Common myeloid progenitor, CD34-positive (primary cell): ENCODE measurements at regions not wholly inside any gene's neighbourhood (a gene's known extent, or its start where the extent isn't known, plus 50 kb on each side); places are given as distances from the start of the nearest gene placed in this dataset.

ENCODE experiments used
- CTCF ChIA-PET: fragments of 350-600 bp; sonication (Branson Sonifier 250); formaldehyde crosslinking; loops from one replicate; lab custom pipeline; 2021; ENCODE audit warnings: antibody characterized with exemption; lab: Charles Lee
- POLR2A ChIA-PET: fragments of 350-600 bp; sonication (Branson Sonifier 250); formaldehyde crosslinking; loops from one replicate; lab custom pipeline; 2021; ENCODE audit warnings: antibody characterized with exemption; lab: Charles Lee
- DNase-seq, 3 donors: peaks; one replicate each; pipeline versions ENCODE4 v3.0.0 to v3.0.0-alpha.2; 2013
- H3K27ac ChIP-seq, 2 experiments: 1 replicate in 1 of 2; 2 replicates in 1 of 2; pipeline ENCODE4 v1.7.0; 2013; ENCODE audit warnings: inconsistent platforms in 2 of 2, low read length in 2 of 2, mild to moderate bottlenecking in 2 of 2, low read depth in 1 of 2, moderate library complexity in 1 of 2; ENCODE audit not compliant: severe bottlenecking in 2 of 2, insufficient read depth in 1 of 2, poor library complexity in 1 of 2
- H3K27me3 ChIP-seq, 5 experiments: replicated peaks in 2 of 5; 1 replicate in 3 of 5; 2 replicates in 2 of 5; pipeline versions ENCODE4 v1.6.1 to v1.7.0; 2013; ENCODE audit warnings: low read length in 4 of 5, mild to moderate bottlenecking in 2 of 5, moderate library complexity in 2 of 5, inconsistent platforms in 1 of 5; ENCODE audit not compliant: insufficient read depth in 5 of 5, control insufficient read depth in 4 of 5
- H3K36me3 ChIP-seq, 4 experiments: 1 replicate in 2 of 4; 2 replicates in 2 of 4; pipeline versions ENCODE4 v1.6.1 to v1.7.0; 2013; ENCODE audit warnings: low read length in 3 of 4, control low read depth in 1 of 4, mild to moderate bottlenecking in 1 of 4; ENCODE audit not compliant: control insufficient read depth in 4 of 4, insufficient read depth in 4 of 4
- H3K4me1 ChIP-seq, 4 experiments: 1 replicate in 3 of 4; 2 replicates in 1 of 4; pipeline versions ENCODE4 v1.6.1 to v1.7.1; 2013; ENCODE audit warnings: low read length in 3 of 4, mild to moderate bottlenecking in 3 of 4, control low read depth in 1 of 4, inconsistent platforms in 1 of 4, moderate library complexity in 1 of 4; ENCODE audit not compliant: control insufficient read depth in 4 of 4, insufficient read depth in 4 of 4; ENCODE audit errors: control extremely low read depth in 1 of 4
- H3K4me3 ChIP-seq, 7 experiments: 1 replicate in 4 of 7; 2 replicates in 3 of 7; pipeline versions ENCODE4 v1.5.1 to v1.7.0; 2013; ENCODE audit warnings: mild to moderate bottlenecking in 7 of 7, low read length in 6 of 7, moderate library complexity in 6 of 7, inconsistent platforms in 2 of 7, low read depth in 2 of 7, control low read depth in 1 of 7; ENCODE audit not compliant: insufficient read depth in 4 of 7, control insufficient read depth in 1 of 7; ENCODE audit errors: extremely low read depth in 1 of 7
- H3K9me3 ChIP-seq, 5 experiments: 1 replicate in 4 of 5; 2 replicates in 1 of 5; pipeline versions ENCODE4 v1.6.1 to v1.7.1; 2013; ENCODE audit warnings: low read length in 4 of 5, mild to moderate bottlenecking in 2 of 5, inconsistent platforms in 1 of 5, low read depth in 1 of 5, moderate library complexity in 1 of 5; ENCODE audit not compliant: control insufficient read depth in 4 of 5, insufficient read depth in 2 of 5; ENCODE audit errors: control extremely low read depth in 1 of 5
- WGBS: methylation state at CpG from one replicate; pipeline ENCODE4 v1.1.5; 2013; ENCODE audit not compliant: insufficient coverage; 5-methylcytosine and 5-hydroxymethylcytosine counted together

GRCh38 chr12:81866081-81866480 lies 106.9 kb upstream of the PPFIA2 start:
- POLR2A ChIA-PET: no interaction called here
- H3K4me3 ChIP-seq: no peak overlapping the region
- CTCF ChIA-PET: interaction anchor here (0.9 kb wide), 1 partner anchor 44 kb away, joined by 3 read pairs; no protein-coding TSS in a partner anchor
- H3K27me3 ChIP-seq: peaks cover 0 to 11% (median 0%) of the 10 kb centered on the region in 5 experiments
- H3K9me3 ChIP-seq: no peaks in the 10 kb centered on the region
- DNase-seq: no peak
- no peak overlapping the region for H3K27ac ChIP-seq
- 100% methylated on average over 1 of the region's 1 CpG for WGBS
- H3K36me3 ChIP-seq: no peaks in the 10 kb centered on the region
- H3K4me1 ChIP-seq: no peaks in the 10 kb centered on the region

GRCh38 chr12:81863406-81863805 lies 104.3 kb upstream of the PPFIA2 start:
- Histone ChIP-seq H3K4me3 (no peak overlapping the region), H3K4me1 (peaks cover 0 to 14% (median 2%) of the 10 kb centered on the region in 4 experiments), H3K27me3 (peaks cover 0 to 11% (median 0%) of the 10 kb centered on the region in 5 experiments), H3K36me3 (no peaks in the 10 kb centered on the region), H3K9me3 (no peaks in the 10 kb centered on the region), H3K27ac (no peak overlapping the region)
- ChIA-PET POLR2A (no interaction called here), CTCF (no interaction called here)
- whole genome bisulfite sequencing: no CpG with 5 or more reads among the region's 1 CpG
- DNase-seq: no peak

- DNase-seq: peak; percentile 22 to 58 (median 46)
- H3K4me1 ChIP-seq: peaks cover 0 to 14% (median 2%) of the 10 kb centered on the region in 4 experiments
- H3K4me3 ChIP-seq: no peak overlapping the region
- ChIA-PET POLR2A (interaction anchor here (0.5 kb wide), 1 partner anchor 11 kb away, joined by 3 read pairs; no protein-coding TSS in a partner anchor), CTCF (no interaction called here)
- WGBS: no CpG with 5 or more reads among the region's 3 CpGs
- peaks cover 0 to 3% (median 0%) of the 10 kb centered on the region in 5 experiments for H3K27me3 ChIP-seq
- no peak overlapping the region for H3K27ac ChIP-seq
- no peaks in the 10 kb centered on the region for H3K9me3 ChIP-seq
- no peaks in the 10 kb centered on the region for H3K36me3 ChIP-seq
These were observed 100.4 kb upstream of the PPFIA2 start for GRCh38 chr12:81859521-81859920.

- CTCF ChIA-PET: no interaction called here
- Histone ChIP-seq H3K27ac (no peak overlapping the region), H3K4me1 (no peaks in the 10 kb centered on the region), H3K36me3 (no peaks in the 10 kb centered on the region), H3K27me3 (peaks cover 0 to 2% (median 0%) of the 10 kb centered on the region in 5 experiments), H3K4me3 (no peak overlapping the region), H3K9me3 (no peaks in the 10 kb centered on the region)
- no peak for DNase-seq
- POLR2A ChIA-PET: no interaction called here
These were observed 84.4 kb upstream of the PPFIA2 start for GRCh38 chr12:81843599-81843998.

- no peak overlapping the region for H3K4me3 ChIP-seq
- H3K27me3 ChIP-seq: no peaks in the 10 kb centered on the region
- no peaks in the 10 kb centered on the region for H3K36me3 ChIP-seq
- DNase-seq: no peak
- ChIA-PET POLR2A (no interaction called here), CTCF (no interaction called here)
- no peak overlapping the region for H3K27ac ChIP-seq
- H3K9me3 ChIP-seq: no peaks in the 10 kb centered on the region
- WGBS: 100% methylated on average over 2 of the region's 3 CpGs
- no peaks in the 10 kb centered on the region for H3K4me1 ChIP-seq
These were observed 76.6 kb upstream of the PPFIA2 start for GRCh38 chr12:81835783-81836182.

- no peak for DNase-seq
- peaks cover 0 to 2% (median 0%) of the 10 kb centered on the region in 5 experiments for H3K27me3 ChIP-seq
- no peak overlapping the region for H3K4me3 ChIP-seq
- H3K27ac ChIP-seq: no peak overlapping the region
- ChIA-PET CTCF (no interaction called here), POLR2A (no interaction called here)
- no peaks in the 10 kb centered on the region for H3K4me1 ChIP-seq
- no peaks in the 10 kb centered on the region for H3K36me3 ChIP-seq
- H3K9me3 ChIP-seq: peaks cover 0 to 2% (median 0%) of the 10 kb centered on the region in 5 experiments
These were observed 61.0 kb upstream of the PPFIA2 start for GRCh38 chr12:81819991-81820633.

- Histone ChIP-seq H3K9me3 (peaks cover 0 to 8% (median 0%) of the 10 kb centered on the region in 5 experiments), H3K27me3 (peaks cover 0 to 1% (median 0%) of the 10 kb centered on the region in 5 experiments), H3K4me3 (no peak overlapping the region), H3K27ac (no peak overlapping the region), H3K36me3 (no peaks in the 10 kb centered on the region), H3K4me1 (peaks cover 0 to 3% (median 0%) of the 10 kb centered on the region in 4 experiments)
- WGBS: 100% methylated on average over 1 of the region's 2 CpGs
- ChIA-PET POLR2A (no interaction called here), CTCF (no interaction called here)
- DNase-seq: no peak
These were observed 56.5 kb upstream of the PPFIA2 start for GRCh38 chr12:81815611-81816010.
